ENCODE measurements at regions not wholly inside any gene's neighbourhood (a gene's known extent, or its start where the extent isn't known, plus 50 kb on each side); places are given as distances from the start of the nearest gene placed in this dataset.

DNA sequence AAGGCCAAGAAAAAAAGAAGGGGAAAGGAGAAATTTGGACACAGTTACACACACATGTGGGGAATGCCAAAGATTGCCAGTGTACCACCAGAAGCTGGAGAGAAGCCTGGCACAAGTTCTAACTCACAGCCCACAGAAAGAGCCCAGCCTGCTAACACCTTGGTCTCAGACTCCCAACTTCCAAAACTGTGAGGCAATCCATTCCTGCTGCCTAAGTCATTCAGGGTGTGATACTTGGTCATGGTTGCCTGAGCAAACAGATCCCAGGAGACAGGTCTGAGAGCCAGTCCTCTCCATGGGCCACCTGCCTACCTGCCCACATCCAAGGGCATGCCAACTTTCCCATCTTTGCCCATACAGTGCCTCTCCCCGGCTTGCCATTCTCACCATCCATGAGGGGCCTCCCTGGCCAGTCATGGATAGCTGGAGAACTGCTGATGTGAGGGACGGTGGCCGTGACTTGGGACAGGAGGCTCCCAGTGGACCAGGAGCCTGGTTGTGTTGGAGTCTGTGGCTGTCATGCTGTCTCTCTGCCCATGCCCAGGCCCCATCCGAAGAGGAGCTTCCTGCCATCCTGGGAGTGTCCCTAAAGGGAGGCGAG lies 198.0 kb upstream of the RTL1 start:
- DNase-seq (ENCODE audit: low read depth), result no peak

DNA sequence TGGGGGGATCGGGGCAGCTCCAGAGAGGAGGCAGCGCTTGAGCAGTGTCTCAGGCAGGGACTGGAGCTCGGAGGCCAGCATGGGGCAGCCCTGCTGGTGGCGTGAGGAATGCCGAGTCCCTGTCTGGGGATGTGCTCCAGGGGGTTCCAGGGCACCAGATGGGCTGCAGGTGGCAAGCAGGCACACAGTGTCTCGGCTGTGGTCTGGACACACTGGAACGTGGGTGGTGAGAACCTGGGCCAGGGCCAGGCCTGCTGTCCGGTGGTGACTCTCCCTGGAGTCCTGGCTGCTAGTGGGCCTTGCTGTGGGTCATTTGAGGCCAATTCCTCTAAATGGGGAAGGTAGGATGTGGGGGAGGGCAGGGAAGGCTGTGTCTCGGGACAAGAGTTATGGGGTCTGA lies 199.4 kb upstream of the RTL1 start:
- DNase-seq (ENCODE audit: low read depth), result no peak

DNA sequence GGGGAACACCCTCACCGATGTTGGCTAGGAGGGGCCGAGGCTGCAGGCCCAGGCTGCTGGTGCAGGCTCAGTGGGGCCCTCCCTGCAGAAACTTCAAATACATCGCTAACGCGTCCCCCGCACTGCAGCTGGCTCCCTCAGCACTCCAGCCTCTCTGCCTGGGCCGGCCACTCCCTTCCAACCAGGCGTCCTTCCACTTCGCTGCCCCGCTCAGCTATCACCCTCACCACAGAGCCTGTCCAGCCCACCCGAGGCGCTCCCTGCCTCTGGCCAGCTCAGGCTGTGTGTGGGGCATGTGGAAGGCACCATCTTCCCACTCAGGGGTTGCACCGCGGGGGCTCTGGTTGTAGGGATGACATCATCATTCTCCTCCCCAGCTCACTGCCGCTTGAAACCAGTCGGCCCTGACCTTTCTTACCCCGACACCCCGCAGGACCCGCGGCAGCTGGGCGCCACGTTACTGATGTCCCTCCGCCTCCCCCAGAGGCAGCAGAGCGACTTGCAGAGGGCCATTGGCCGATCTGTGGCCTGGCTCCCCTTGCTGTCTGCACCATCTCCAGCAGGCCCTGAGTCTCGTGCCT lies 199.9 kb upstream of the RTL1 start:
- no peak for DNase-seq (ENCODE audit: low read depth)

DNA sequence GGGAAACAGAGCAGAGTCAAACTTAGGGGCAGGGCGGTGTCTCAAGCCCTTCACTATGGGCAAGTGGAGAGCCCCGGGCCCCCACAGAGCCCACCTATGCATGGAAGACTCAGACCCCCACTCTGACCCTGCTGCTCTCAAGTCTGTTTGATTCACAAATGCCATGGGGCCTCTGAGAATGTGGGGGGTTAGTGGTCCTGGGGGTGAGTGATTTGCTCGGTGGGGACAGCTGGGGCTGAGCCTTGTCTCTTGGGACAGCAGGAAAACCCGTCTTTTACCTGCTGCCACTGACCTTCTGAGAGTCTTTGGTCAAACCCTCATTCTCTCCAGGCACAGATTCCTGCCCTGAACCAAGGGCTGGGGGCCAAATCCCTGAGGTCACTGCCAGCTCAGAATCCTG lies 201.0 kb upstream of the RTL1 start:
- DNase-seq (ENCODE audit: low read depth), result no peak

DNA sequence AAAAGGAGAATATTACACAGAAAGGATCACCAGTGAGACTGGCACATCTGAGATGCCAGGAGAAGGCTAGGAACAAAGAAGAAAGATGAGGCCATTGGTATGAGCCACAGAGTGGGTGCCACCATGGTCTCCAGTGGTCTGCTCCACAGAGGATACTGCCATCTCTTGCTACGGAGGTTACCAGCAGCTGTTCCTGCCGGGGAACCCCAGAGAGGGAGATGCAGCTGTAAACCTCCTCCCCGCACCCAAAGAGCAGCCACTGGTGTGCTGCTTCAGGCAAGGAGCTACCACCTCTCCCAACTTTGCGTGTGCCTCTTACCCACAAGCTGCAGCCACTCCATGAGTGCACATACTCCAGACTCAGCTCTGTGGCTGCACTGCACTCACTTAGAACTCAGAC lies 201.5 kb upstream of the RTL1 start:
- no peak for DNase-seq (ENCODE audit: low read depth)

DNA sequence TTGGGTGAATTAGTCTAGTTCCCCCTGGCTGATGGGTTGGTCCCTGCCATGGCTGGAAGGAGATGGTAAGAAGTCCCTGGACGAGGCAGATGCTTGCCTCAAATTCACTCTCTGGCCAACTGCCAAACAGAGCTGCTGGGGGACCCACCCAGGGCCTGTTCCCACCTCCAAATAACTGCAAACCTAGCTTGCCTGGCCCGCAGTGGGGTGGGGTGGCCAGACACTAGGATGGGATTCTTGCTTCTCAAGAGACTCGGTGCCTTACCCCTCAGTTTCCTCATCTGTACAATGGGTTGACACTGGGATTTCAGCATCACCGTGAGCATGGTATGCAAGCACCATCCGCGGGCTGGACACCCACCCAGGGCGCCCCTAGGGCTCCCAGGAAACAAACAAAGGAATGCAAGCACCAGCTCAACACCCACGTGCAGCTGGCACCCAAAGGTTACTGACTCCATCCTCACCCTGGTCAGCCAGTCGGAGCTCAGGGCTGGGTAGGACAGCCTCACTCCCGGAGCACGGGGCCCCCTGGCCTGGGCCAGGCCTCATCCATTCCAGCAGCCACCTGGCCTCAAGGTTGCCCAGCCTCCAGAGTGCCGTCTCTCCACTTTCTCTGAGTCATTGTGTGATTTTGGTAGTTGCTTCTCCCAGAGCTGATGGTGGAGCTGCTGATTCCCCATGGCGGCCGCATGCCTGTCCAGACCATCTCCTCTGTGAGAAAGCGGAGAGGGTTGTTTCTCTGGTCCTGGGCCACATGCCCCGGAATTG lies 205.2 kb upstream of the RTL1 start:
- DNase-seq (ENCODE audit: low read depth), result no peak

DNA sequence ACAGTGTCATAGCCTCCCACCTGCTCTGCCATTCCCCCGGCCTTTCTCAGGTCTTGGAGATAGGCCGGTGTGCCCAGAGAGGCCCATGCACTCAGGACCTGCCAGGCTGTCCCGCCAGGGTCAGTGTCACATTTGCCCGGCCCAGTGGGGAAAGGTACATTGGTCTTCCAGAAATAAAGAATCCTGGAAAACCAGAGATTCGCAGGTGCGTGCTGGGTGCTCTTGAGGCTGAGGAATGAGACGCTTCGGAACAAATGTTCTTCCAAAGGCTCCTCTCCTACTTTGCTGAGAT lies 205.8 kb upstream of the RTL1 start:
- no peak for DNase-seq (ENCODE audit: low read depth)

DNA sequence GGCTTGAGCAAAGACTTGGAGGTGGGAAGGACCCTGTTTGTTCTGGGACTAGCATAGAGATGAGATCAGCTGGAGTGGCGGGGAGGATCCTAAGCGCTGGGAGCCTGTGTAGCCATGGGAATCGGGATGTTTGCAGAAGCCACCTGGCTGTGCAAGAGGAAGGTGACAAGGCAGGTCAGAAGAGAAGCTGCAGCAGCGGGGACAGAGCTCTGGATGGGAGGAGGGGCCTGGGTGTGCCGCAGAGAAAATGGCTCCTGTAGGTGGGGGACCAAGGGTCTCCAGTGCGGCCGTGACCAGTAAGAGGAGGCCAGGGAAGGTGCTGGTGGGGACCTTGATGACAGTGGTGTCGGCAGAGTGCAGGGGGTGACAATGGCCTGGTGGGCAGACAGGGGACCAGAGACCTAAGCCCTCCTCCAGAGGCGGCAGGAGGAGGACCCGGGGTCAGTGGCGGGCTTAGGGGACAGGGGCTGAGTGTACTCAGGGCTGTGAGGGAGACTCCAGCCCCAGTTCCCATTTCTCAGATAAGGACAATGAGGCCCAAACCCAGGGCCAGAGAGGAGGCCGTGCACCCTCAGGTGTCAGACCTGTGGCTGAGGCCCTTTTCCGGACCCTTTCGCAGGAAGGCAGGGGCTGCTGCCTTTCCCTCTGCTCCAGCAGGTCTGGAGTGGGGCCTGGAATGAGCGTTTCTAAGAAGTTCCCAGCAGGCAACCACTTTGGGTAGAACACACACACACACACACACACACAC lies 206.6 kb upstream of the RTL1 start:
- no peak for DNase-seq (ENCODE audit: low read depth)

DNA sequence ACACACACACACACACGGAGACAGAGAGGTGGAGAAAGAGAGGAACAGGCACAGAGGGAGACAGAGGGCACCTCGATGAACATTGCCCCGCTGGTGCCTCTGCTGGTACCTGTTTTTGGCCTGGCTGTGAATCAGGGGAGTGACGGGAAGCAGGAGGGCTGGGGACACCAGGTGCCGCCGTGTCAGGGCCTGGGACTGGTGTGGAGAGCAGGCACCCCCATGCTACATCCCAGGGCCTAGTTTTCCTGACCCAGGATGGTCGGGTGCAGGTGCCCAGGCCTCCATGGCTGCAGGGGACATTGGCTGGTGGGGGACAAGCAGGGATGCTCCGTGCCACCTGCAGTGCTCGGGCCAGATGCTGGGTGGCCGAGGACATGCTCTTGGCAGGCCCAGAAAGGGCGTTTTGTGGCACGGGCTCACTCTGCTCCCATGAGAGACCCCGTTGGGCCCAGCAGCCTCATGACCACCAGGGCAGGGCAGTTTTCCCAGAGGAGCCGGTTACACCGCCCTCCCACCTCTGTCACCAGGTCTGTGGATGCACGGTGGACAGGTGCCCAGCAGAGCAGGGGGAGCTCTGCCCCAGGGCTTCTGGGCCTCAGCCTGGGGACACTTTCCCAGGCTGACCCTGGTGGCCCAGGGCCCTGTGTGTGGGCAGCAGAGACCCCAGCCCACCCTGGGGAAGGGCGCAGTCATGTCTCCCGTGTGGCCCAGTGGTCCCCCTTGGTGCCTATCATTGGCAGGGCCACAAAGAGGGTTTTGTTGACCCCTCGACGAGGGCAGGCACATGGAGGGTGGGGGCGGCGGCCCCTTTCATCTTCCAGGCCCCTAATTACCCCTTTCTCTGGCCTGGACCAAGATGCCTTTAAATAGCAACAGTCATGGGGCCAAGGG lies 207.5 kb upstream of the RTL1 start:
- DNase-seq (ENCODE audit: low read depth), result no peak

DNA sequence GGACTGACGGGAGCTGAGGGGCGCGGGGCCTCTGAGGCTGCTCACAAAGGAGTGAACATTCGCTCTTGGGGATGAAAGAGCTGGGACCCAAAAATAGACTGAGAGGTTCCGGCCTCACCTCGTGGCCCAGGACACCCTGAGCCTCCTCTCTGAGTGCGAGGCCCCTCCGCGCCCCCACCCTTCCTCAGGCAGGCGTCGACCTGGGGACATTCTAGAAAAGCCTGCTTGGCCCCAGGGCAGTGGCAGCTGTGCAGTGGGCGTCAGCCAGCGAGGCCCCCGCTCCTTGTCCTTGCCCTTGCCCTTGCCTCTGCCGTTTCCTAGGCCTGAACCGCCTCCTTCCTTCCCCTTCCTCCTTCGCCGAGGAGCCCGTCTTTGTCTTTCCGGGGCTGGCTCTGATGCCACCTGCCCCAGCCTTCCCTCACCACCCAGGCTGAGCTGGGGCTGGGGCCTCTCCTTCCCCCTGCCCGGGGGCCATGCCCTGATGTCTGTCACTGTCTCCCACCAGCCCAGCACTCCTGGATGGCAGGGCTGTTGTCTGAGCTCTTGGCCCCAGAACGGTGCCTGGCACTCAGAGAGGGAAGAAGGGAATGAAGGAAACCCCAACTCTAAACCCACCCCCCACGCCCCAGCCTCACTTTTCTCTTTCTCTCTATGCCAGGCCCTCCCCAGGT lies 208.2 kb upstream of the RTL1 start:
- DNase-seq (ENCODE audit: low read depth), result no peak

DNA sequence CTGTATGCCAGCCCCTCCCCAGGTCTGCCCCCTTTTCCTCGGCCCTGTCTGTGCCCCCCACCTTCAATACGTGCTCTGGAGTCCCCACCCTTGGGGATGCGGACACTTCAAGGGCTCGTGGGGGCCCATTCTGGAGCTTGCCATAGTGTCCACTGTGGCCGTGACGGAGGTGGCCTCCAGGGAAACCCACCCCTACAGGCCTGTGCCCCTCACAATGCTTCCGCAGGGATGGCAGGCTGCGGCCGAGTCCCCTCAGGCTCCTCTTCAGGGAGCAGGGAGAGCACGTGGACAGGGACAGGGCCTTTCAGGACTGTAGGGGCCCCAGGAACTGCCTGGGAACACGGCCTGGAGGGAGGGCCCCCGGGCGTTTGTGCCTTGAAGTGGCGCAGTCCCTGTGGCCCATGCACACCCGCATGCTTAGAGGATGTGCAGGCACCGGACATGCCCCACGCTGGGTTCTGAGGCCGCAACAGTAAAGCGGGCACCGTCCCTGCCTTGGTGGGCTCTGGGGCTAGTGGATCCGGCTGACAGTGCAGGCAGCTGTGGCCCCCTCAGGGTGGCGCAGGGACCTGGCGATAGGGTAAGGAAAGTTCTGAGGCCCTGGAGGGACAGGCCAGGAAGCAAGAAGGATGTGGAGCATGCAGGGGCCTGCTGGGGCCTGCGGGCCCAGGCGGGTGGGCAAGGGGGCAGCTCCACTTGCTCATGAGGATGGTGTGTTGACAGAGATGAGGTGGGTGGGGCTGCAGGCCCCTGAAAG lies 209.0 kb upstream of the RTL1 start:
- DNase-seq (ENCODE audit: low read depth), result no peak

DNA sequence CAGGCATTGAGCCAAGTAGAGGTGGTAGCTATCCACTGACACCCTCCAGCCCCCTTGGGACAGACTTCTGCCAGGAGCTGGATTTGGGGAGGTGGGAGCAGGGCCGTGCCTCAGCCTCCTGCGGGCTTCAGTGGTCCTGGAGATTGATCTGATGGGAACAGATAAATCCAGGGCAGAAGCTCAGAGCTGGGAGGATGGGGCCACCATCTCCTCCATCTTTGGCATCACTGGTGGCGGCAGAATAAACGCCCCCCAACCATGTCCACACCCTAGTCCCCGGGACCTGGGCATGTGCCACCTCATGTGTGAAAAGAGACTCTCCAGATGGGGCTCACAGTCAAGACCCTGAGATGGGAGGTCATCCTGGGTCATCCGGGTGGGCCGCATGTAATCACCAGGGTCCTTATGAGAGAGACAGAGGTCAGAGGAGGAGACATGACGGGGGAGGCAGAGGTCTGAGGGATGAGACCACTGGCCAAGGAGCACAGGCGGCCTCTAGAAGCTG lies 209.6 kb upstream of the RTL1 start:
- no peak for DNase-seq (ENCODE audit: low read depth)

DNA sequence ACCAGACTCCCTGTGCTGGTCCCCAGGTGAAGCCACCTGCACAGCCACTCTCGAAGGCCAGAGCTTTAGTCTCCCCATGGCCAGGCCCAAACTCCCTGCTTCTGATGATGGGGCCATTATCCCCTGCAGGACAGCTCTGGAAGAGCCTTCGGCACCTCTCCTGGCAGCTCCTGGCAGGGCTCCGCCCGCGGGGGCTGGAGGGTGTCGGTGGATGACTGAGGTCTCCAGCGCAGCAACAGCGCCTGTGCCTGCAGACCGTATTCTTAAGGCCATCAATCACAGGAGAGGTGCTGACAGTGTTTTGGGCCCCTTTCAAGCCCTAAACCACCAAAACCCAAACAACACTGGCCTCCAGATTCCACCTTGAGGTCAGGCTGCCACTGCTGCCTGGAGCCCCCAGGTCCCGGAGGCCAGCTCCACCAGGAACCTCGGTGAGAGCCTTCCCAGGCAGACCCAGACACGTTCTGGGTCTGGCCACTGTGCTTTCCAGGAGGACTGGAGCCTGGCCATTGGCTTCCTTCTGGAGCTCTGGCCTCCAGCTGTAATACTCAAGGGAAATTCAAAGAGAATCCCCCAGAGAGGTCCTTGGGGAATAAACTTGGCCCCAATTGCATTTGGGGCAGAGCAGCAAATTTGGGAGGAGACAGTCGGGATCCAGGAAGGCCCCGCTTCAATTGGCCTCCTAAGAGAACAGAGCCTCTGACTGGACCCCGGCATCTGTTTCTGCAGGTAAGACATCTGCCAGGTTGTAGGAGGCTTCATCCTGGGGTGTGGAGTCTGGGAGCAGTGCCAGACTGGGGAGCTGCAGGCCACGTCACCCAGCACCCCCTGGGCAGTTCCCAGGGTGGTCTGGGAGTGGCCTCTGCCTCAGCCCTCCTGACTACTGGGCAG lies 210.6 kb upstream of the RTL1 start:
- DNase-seq (ENCODE audit: low read depth), result no peak

DNA sequence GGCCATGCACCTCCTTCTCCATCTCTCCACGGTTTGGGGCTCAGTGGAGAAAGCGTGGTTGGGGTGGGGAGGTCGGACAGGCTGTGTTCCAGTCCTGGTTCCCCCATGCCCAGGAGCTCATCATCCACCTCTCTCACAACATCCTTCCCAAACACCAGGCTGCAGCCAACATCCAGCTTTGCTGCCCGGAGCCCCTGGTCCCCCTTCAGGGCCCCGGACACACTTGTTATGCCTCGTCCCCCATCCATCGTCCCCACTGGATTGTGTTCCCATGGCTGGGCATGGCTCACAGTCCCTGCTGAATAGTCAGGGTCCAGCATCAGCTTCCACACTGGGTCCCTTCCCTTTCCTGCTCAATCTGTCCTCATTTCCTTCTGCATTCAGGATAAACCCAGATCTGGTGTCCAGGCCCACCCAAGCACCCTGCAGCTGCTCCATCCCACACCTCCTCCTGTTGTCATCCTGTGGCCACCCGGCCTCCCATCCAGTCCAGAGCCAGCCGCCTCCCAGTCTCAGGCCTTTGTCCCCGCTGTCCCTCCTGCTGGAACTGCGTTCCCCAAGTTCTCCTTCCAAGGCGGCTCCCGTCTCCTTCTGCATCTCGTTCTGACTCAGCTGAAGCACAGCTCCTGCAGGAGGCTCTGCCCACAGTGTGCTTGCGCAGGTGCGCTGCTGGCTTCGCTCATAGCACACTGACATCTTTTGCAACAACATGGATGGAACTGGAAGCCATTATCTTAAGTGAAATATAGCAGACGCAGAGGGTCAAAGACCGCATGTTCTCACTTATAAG lies 211.4 kb upstream of the RTL1 start:
- DNase-seq (ENCODE audit: low read depth), result no peak

DNA sequence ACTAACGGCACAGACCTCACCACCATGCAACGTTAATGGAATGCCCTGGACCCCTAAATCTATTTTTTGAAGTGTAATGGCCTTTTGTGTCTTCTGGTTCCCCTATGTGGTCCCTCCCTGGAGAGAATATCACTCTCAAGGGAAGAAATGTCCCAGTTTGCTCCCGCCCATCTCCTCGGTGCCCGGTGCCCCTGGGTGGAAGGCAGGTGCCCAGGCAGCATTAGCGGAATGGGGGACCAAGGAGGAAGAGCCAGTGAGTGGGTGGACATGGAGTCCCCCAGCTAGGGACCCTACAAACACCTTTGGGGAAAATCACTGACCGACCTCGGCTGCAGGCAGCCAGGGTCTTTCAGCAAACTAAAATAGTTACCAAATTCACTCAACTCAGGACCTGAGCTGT lies 212.1 kb upstream of the RTL1 start:
- no peak for DNase-seq (ENCODE audit: low read depth)

DNA sequence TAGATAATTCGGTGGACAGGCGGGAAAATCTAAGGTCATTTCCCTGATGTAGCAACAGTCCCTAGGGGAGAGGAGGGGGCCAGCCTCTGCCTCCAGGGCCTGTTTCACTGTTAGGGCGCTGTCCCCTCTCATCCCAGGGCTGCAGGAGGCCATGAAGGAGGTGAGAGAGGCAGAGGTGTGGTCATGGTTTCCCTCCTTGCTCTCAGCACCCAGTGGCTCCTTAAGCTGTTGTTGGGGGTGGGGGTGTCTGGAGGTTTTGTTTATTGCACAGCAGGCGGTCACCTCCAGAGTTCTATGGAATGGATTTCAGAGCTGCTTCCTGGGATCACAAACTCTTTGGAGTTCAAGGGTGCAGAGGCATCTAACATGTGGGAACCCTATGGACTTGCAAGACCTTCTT lies 212.5 kb upstream of the RTL1 start:
- no peak for DNase-seq (ENCODE audit: low read depth)

DNA sequence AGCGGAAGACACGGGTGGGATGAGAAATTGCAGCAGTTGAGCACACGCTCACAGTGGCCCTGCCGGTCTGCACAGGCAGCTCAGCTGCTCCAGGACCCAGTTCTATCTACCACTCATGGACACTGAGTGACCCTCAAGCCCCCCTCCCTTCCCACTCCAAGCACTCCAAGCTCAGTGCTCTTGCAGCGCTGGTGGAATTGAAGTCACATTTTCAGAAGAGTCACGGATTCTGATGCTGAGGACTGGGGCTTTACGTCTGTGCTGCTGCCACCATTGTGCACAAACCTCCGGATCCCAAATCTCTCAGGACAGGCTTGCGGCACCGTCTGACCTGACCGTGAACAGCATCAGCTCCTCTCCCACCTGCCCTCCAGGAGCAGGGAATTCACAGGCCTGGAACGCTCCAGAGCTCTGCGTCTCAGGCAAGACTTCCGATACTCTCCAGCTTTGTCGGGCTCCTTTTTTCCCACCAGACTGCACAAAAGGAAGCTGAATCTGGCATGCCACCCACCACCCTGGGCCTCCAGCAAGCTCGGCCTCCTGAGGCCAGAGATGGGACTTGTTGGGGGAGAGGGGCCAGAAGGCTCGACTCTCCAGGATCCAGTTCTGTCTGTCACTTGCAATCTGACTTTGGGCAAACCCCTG lies 213.1 kb upstream of the RTL1 start:
- no peak for DNase-seq (ENCODE audit: low read depth)

DNA sequence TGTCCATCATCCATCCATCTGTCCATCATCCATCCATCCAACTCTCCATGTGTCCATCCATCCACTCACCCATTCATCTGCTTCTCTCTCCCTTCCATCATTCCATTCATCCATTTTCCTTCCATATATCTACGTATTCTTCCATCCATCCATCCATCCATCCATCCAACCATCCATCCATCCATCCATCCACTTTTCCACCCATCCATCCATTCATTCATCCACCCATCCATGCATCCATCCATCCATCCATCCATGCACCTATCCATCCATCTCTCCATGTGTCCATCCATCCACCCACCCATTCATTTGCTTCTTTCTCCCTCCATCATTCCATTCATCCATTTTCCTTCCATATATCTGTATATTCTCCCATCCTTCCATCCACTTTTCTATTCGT lies 214.0 kb upstream of the RTL1 start:
- DNase-seq (ENCODE audit: low read depth), result no peak
